Rectal smooth muscle tissue (tissue), 1 donor: ENCODE measurements at regions not wholly inside any gene's neighbourhood (a gene's known extent, or its start where the extent isn't known, plus 50 kb on each side); places are given as distances from the start of the nearest gene placed in this dataset.

Experiments used
- H3K27ac ChIP-seq: one replicate; pipeline ENCODE4 v1.7.0; 2013; ENCODE audit warnings: low read depth, low read length, inconsistent platforms
- H3K27me3 ChIP-seq: one replicate; pipeline ENCODE4 v1.7.0; 2013; ENCODE audit warnings: low read length; ENCODE audit not compliant: control insufficient read depth, insufficient read depth
- H3K36me3 ChIP-seq: one replicate; pipeline ENCODE4 v1.7.0; 2013; ENCODE audit warnings: low read length; ENCODE audit not compliant: control insufficient read depth, insufficient read depth
- H3K4me1 ChIP-seq: one replicate; pipeline ENCODE4 v1.7.0; 2013; ENCODE audit warnings: low read length; ENCODE audit not compliant: control insufficient read depth, insufficient read depth
- H3K4me3 ChIP-seq: one replicate; pipeline ENCODE4 v1.7.0; 2013; ENCODE audit warnings: low read length
- H3K9ac ChIP-seq: one replicate; pipeline ENCODE4 v1.7.0; 2013; ENCODE audit warnings: low read length

DNA sequence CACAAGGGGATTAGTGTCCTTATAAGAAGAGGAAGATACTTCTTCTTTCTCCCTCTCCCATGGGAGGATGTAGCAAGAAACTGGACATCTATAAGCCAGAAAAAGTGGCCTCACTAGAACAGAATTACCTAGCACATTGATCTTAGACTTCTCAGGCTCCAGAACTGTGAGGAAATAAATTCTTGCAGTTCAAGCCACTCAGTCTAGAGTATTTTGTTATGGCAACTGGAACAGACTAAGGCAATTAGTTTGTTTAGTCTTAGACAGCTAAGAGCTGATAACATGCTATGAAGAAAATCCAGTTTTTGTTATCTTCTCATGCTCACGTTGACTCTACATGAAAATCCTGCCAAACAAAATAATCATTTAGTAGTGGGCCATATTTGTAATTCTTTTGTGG, 627.6 kb upstream of the PHF14 start:
- no peaks in the 10 kb centered on the region for H3K4me1 ChIP-seq
- H3K9ac ChIP-seq: no peak overlapping the region
- H3K4me3 ChIP-seq: no peak overlapping the region

DNA sequence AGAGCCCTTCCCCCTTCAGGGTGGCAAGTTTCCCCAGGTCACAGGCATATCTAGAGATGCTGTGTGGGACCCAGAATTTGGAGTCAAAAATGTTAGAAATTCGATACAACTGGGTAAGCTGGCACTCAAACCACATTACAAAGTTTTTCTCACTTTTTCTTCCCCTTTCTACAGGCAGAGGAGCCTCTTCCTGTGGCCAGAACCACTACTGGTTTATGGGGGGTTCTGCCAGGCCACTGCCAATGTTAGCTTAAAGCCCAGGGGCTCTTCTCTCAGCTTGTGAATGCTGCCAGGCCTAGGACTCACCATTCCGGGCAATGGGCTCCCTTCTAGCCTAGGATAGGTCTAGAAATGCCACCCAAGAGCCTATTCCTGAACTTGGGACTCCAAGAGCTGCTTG, 617.9 kb upstream of the PHF14 start:
- no peak overlapping the region for H3K4me3 ChIP-seq

More for the DNA sequence above, 627.6 kb upstream of the PHF14 start:
- no peak overlapping the region for H3K27ac ChIP-seq
- H3K27me3 ChIP-seq: no peaks in the 10 kb centered on the region
- no peaks in the 10 kb centered on the region for H3K36me3 ChIP-seq

DNA sequence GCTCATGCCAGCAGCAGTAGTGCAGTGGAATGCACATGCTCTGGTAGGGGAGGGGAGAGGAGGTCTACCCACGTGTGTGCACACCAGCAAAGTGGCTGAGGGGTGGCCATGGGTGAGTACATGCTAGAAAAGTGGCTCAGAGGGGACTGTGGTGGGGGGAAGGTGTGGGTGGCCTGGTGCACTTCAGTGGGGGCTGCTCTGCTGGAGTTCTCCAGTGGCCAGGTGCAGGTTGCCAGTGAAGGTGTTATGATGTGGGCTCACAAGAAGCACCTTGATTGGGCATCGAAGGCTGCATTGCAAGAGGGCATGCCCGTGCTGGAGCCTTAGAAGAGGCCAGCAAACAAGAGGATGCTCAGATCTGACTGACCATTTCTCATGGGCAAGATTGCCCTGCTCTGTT, 613.6 kb upstream of the PHF14 start:
- no peaks in the 10 kb centered on the region for H3K4me1 ChIP-seq
- H3K4me3 ChIP-seq: no peak overlapping the region
- H3K27ac ChIP-seq: no peak overlapping the region
- no peaks in the 10 kb centered on the region for H3K27me3 ChIP-seq
- no peak overlapping the region for H3K9ac ChIP-seq
- H3K36me3 ChIP-seq: no peaks in the 10 kb centered on the region

More for the DNA sequence above, 617.9 kb upstream of the PHF14 start:
- H3K9ac ChIP-seq: no peak overlapping the region
- no peak overlapping the region for H3K27ac ChIP-seq
- H3K27me3 ChIP-seq: no peaks in the 10 kb centered on the region
- no peaks in the 10 kb centered on the region for H3K36me3 ChIP-seq
- no peaks in the 10 kb centered on the region for H3K4me1 ChIP-seq

DNA sequence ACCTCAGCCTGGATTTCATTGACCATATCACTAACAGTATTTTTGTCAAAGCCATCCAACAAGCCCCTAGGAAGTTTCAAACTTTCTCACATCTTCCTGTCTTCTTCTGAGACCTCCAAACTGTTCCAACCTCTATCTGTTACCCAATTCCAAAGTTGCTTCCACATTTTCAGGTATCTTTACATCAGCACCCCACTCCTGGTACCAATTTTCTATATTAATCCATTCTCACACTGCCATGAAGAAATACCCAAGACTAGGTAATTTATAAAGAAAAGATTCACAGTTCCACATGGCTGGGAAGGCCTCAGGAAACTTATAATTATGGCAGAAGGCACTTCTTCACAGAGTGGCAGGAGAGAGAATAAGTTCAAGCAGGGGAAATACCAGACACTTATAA, 571.9 kb upstream of the PHF14 start:
- no peaks in the 10 kb centered on the region for H3K27me3 ChIP-seq
- no peak overlapping the region for H3K27ac ChIP-seq
- H3K4me3 ChIP-seq: no peak overlapping the region
- H3K36me3 ChIP-seq: no peaks in the 10 kb centered on the region
- H3K9ac ChIP-seq: no peak overlapping the region
- H3K4me1 ChIP-seq: no peaks in the 10 kb centered on the region

DNA sequence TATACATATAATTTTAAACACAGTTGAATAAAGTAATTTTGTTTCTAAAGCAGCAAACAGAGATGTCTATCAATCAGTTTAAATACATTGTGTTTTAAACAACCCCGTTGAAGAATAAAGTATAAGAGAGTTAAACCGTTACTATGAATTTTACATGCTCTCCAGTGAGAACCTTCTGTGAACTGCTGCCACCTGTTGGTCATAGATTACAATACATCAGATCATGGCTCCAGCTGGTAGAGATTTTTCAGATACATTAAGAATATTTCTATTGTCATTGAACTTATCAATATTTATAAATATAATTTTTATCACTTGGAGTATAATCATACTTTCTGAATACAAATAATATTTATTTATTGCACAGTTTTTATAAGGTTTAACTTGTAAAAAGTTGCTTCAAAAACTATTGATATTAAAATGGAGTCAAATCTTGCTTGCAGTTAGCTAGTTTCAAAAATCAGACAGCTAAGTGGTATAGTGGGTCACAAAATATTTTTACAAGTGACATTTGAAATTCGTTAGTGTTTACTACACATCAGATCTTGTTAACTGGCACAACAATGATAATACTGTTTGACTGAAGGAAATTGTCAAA, 561.2 kb upstream of the PHF14 start:
- Histone ChIP-seq H3K4me3 (no peak overlapping the region), H3K36me3 (no peaks in the 10 kb centered on the region), H3K4me1 (no peaks in the 10 kb centered on the region), H3K9ac (no peak overlapping the region), H3K27me3 (no peaks in the 10 kb centered on the region), H3K27ac (no peak overlapping the region)

DNA sequence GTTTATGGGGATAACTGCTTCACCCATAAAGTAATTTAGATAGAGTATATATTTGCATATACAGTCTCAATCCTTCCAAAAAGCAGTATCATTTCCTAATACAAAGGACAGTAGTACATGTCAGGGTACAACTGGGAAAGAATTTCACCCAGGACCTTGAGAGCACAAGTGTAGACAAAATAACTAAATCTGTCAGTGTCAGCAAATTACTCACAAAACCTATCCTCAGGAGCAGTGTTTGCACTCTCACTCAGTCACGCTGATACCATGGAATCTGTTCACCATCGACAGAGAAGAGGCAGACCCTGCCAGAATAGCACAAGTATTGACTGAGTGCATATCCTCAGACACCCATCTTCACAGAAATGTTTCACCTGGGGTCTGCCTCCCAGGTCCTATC, 554.7 kb upstream of the PHF14 start:
- Histone ChIP-seq H3K9ac (no peak overlapping the region), H3K36me3 (no peaks in the 10 kb centered on the region), H3K27ac (no peak overlapping the region), H3K4me3 (no peak overlapping the region), H3K4me1 (no peaks in the 10 kb centered on the region), H3K27me3 (no peaks in the 10 kb centered on the region)

DNA sequence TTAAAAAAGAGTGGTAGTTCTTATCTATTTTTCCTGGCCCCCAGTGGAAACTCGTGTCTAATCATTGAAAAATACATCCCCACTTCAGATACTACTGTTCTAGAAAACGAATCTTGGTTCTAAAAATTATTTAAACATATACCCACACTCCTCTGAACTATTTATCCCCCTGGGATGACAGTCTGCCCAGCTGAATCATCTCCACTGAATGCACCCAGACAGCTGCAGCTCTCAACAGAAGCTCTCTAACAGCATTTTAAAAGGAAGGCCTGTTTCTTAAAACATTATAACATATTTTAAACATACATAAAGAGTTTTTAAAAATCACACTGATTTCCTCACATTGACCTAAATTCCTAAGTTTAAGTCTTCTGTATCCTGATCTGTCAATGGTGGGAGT, 544.6 kb upstream of the PHF14 start:
- Histone ChIP-seq H3K36me3 (no peaks in the 10 kb centered on the region), H3K4me1 (no peaks in the 10 kb centered on the region), H3K27me3 (no peaks in the 10 kb centered on the region), H3K27ac (no peak overlapping the region), H3K9ac (no peak overlapping the region), H3K4me3 (no peak overlapping the region)

DNA sequence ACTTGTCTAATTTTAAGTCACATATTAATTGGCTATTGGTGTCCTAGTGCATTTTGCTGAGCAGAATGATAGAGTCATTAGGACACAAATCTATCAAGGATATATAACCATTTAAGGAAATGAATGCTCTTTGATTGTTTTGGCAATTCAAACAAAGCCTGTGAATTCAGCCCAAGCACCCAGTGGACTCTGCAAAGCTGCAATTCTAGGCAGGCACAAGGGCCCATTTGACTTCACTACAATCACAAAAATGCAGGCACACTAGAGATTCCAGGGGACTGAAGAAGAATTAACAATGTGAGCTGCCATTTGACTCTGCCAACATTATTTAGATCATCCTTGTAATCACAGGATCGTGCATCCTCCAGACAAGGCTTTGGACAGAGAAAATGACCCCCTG, 544.2 kb upstream of the PHF14 start:
- Histone ChIP-seq H3K36me3 (no peaks in the 10 kb centered on the region), H3K27ac (no peak overlapping the region), H3K27me3 (no peaks in the 10 kb centered on the region), H3K4me1 (no peaks in the 10 kb centered on the region), H3K9ac (no peak overlapping the region), H3K4me3 (no peak overlapping the region)

DNA sequence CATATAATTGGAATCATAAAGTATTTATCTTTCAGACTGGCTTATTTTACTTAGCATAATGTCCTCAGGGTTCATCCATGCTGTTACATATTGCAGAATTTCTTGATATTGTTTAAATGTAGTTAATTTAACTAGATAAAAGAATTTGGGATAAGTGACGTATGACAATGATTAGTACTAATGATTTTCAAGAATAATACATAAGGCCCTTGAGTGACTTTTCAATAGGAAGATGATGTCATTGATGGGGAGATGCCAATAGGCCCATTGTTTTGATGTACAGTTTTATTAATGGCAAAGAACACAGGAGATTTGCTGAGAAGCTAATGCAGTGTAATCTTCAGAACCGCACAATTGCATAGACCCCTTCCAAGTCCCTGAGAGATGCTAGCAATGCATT, 537.4 kb upstream of the PHF14 start:
- Histone ChIP-seq H3K9ac (no peak overlapping the region), H3K4me3 (no peak overlapping the region), H3K4me1 (no peaks in the 10 kb centered on the region), H3K36me3 (no peaks in the 10 kb centered on the region), H3K27ac (no peak overlapping the region), H3K27me3 (no peaks in the 10 kb centered on the region)

DNA sequence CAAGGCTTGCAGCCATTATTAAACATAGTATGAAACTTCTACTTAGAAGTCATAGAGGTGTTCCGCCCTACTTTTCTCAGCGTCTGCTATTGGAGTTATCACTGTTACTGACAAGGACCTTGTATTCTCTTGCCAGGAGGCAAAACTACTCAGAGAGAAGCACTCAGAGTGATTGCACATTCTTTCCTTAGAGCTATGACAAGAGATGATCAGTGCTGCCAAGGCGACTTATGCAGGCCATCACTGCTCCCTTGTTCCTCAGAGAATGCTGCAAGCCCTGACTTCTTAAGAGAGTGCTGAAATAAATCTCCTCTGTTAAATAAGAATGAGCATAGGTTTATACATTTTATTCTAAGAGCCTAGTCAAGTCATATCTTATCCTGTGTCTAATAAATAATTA, 534.6 kb upstream of the PHF14 start:
- no peak overlapping the region for H3K27ac ChIP-seq
- no peak overlapping the region for H3K4me3 ChIP-seq
- no peak overlapping the region for H3K9ac ChIP-seq
- H3K36me3 ChIP-seq: no peaks in the 10 kb centered on the region
- H3K4me1 ChIP-seq: no peaks in the 10 kb centered on the region
- no peaks in the 10 kb centered on the region for H3K27me3 ChIP-seq

DNA sequence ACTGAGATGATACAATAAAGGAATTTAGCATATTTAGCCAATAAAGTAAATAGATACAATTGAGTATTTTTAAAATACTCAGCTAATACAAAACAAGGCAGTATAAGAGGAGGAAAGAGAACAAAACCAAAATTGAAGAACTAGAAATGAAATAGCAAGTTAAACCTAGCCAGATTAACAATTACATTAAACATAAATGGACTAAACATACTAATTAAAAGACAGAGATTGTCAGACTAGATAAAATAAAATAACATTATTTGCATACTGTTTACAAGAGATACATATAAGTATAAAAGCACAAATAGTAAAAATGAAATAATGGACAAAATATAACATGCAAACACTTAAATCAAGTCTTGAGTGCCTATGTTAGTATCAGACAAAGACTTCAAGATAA, 517.7 kb upstream of the PHF14 start:
- H3K27ac ChIP-seq: no peak overlapping the region
- H3K9ac ChIP-seq: no peak overlapping the region
- H3K36me3 ChIP-seq: no peaks in the 10 kb centered on the region
- no peak overlapping the region for H3K4me3 ChIP-seq
- no peaks in the 10 kb centered on the region for H3K4me1 ChIP-seq
- H3K27me3 ChIP-seq: no peaks in the 10 kb centered on the region

DNA sequence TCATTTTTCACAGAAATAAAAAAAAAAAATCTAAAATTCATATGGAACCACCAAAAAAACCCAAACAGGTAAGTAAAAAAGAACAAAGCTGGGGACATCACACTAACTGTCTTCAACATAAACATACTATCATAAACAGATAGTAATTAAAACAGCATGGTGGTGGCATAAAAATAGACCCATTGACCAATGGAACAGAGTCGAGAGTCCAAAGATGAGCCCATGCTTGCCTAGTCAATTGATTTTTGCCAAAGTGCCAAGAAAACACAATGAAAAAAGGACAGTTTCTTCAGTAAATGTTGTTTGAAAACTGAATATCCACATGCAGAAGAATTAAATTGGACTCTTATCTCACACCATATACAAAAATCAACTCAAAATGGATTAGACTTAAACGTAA, 513.2 kb upstream of the PHF14 start:
- no peaks in the 10 kb centered on the region for H3K36me3 ChIP-seq
- H3K27me3 ChIP-seq: no peaks in the 10 kb centered on the region
- H3K27ac ChIP-seq: no peak overlapping the region
- H3K4me1 ChIP-seq: no peaks in the 10 kb centered on the region
- no peak overlapping the region for H3K4me3 ChIP-seq
- no peak overlapping the region for H3K9ac ChIP-seq

DNA sequence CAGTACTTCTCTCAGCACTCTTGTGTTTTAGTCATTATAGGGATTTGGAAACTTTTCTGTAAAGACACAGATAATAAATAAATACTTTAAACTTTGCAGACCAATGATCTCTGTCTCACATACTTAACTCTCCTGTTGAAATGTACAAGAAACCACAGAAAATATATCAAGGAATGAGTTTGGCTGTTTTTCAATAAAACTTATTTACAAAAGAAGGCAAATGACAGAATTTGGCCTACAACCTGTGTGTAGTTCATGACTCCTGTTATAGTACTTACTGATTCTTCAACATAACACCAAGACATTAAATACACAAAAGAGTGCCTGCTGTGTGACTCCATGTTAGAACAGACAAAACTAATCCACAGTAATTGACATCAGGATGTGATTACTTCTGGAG, 510.0 kb upstream of the PHF14 start:
- H3K4me1 ChIP-seq: no peaks in the 10 kb centered on the region
- no peaks in the 10 kb centered on the region for H3K27me3 ChIP-seq
- no peak overlapping the region for H3K27ac ChIP-seq
- no peak overlapping the region for H3K9ac ChIP-seq
- no peak overlapping the region for H3K4me3 ChIP-seq
- no peaks in the 10 kb centered on the region for H3K36me3 ChIP-seq
